Stimulated activated memory B cell treated with anti-CD40 and anti-IgM and Interleukin-4, amounts not matched to agents 10 μg/mL and 1 μg/mL and 100 μg/mL, for 72 hours (primary cell): ENCODE measurements at regions not wholly inside any gene's neighbourhood (a gene's known extent, or its start where the extent isn't known, plus 50 kb on each side); places are given as distances from the start of the nearest gene placed in this dataset.

ENCODE experiments used
- ATAC-seq: fragments of 150-1000 bp; cut with Tn5 transposase; 2 replicates; pipeline ENCODE4 v1.10.0; 2021
- H3K27ac Mint-ChIP-seq: one replicate; pipeline ENCODE4 v1.8.0; 2022; ENCODE audit warnings: mild to moderate bottlenecking, mixed read lengths
- H3K27me3 Mint-ChIP-seq: one replicate; pipeline ENCODE4 v1.8.0; 2022; ENCODE audit warnings: mixed read lengths
- H3K36me3 Mint-ChIP-seq: one replicate; pipeline ENCODE4 v1.8.0; 2022; ENCODE audit warnings: mixed read lengths
- H3K4me1 Mint-ChIP-seq: one replicate; pipeline ENCODE4 v1.8.0; 2022; ENCODE audit warnings: mixed read lengths
- H3K4me3 Mint-ChIP-seq: one replicate; pipeline ENCODE4 v1.8.0; 2022; ENCODE audit warnings: mild to moderate bottlenecking, moderate library complexity, mixed read lengths
- H3K9me3 Mint-ChIP-seq: one replicate; pipeline ENCODE4 v1.8.0; 2022; ENCODE audit warnings: mixed read lengths

- H3K4me1 Mint-ChIP-seq, result no peaks in the 10 kb centered on the region
- H3K4me3 Mint-ChIP-seq, result no peak overlapping the region
- no peaks in the 10 kb centered on the region for H3K9me3 Mint-ChIP-seq
- no peak overlapping the region for H3K27ac Mint-ChIP-seq
- no peaks in the 10 kb centered on the region for H3K36me3 Mint-ChIP-seq
- no peak for ATAC-seq
- H3K27me3 Mint-ChIP-seq, result no peaks in the 10 kb centered on the region
Observed at GRCh38 chr10:36390221-36390620, 735.2 kb upstream of the ANKRD30A start.

GRCh38 chr10:36388166-36388565, 737.2 kb upstream of the ANKRD30A start:
- ATAC-seq, result no peak
- Mint-ChIP-seq H3K36me3 (no peaks in the 10 kb centered on the region), H3K4me3 (no peak overlapping the region), H3K27ac (no peak overlapping the region), H3K4me1 (no peaks in the 10 kb centered on the region), H3K9me3 (no peaks in the 10 kb centered on the region), H3K27me3 (no peaks in the 10 kb centered on the region)

- no peaks in the 10 kb centered on the region for H3K36me3 Mint-ChIP-seq
- H3K9me3 Mint-ChIP-seq, result no peaks in the 10 kb centered on the region
- no peak overlapping the region for H3K27ac Mint-ChIP-seq
Observed at GRCh38 chr10:36385693-36386092, 739.7 kb upstream of the ANKRD30A start.

GRCh38 chr10:36383349-36383748, 741.3 kb upstream of the FZD8 start:
- Mint-ChIP-seq H3K27ac (no peak overlapping the region), H3K4me1 (no peaks in the 10 kb centered on the region), H3K36me3 (no peaks in the 10 kb centered on the region), H3K27me3 (no peaks in the 10 kb centered on the region), H3K4me3 (no peak overlapping the region), H3K9me3 (peaks cover 3% of the 10 kb centered on the region)
- ATAC-seq, result no peak

More at GRCh38 chr10:36385693-36386092, 739.7 kb upstream of the ANKRD30A start:
- no peak overlapping the region for H3K4me3 Mint-ChIP-seq
- no peak for ATAC-seq
- H3K27me3 Mint-ChIP-seq, result no peaks in the 10 kb centered on the region
- H3K4me1 Mint-ChIP-seq, result no peaks in the 10 kb centered on the region

GRCh38 chr10:36381748-36382147, 739.7 kb upstream of the FZD8 start:
- Mint-ChIP-seq H3K27me3 (no peaks in the 10 kb centered on the region), H3K36me3 (no peaks in the 10 kb centered on the region), H3K9me3 (peaks cover 10% of the 10 kb centered on the region), H3K4me1 (no peaks in the 10 kb centered on the region), H3K4me3 (no peak overlapping the region), H3K27ac (no peak overlapping the region)
- ATAC-seq, result no peak

- Mint-ChIP-seq H3K27me3 (no peaks in the 10 kb centered on the region), H3K27ac (no peak overlapping the region), H3K4me3 (no peak overlapping the region), H3K36me3 (no peaks in the 10 kb centered on the region), H3K9me3 (peaks cover 10% of the 10 kb centered on the region), H3K4me1 (no peaks in the 10 kb centered on the region)
- ATAC-seq, result no peak
Observed at GRCh38 chr10:36380538-36380937, 738.4 kb upstream of the FZD8 start.

GRCh38 chr10:36375107-36375506, 733.0 kb upstream of the FZD8 start:
- Mint-ChIP-seq H3K9me3 (peaks cover 10% of the 10 kb centered on the region), H3K36me3 (no peaks in the 10 kb centered on the region), H3K27me3 (no peaks in the 10 kb centered on the region), H3K27ac (no peak overlapping the region), H3K4me1 (no peaks in the 10 kb centered on the region), H3K4me3 (no peak overlapping the region)
- ATAC-seq, result no peak

GRCh38 chr10:36373424-36374096, 731.5 kb upstream of the FZD8 start:
- no peaks in the 10 kb centered on the region for H3K4me1 Mint-ChIP-seq
- peaks cover 10% of the 10 kb centered on the region for H3K9me3 Mint-ChIP-seq
- no peak overlapping the region for H3K4me3 Mint-ChIP-seq
- no peaks in the 10 kb centered on the region for H3K27me3 Mint-ChIP-seq
- H3K36me3 Mint-ChIP-seq, result no peaks in the 10 kb centered on the region
- H3K27ac Mint-ChIP-seq, result no peak overlapping the region
- ATAC-seq, result no peak

GRCh38 chr10:36367362-36367761, 725.3 kb upstream of the FZD8 start:
- Mint-ChIP-seq H3K27ac (no peak overlapping the region), H3K27me3 (no peaks in the 10 kb centered on the region), H3K4me1 (no peaks in the 10 kb centered on the region), H3K9me3 (peaks cover 3% of the 10 kb centered on the region), H3K36me3 (no peaks in the 10 kb centered on the region), H3K4me3 (no peak overlapping the region)
- no peak for ATAC-seq

- Mint-ChIP-seq H3K36me3 (no peaks in the 10 kb centered on the region), H3K27ac (no peak overlapping the region), H3K9me3 (peaks cover 3% of the 10 kb centered on the region), H3K27me3 (no peaks in the 10 kb centered on the region), H3K4me1 (no peaks in the 10 kb centered on the region), H3K4me3 (no peak overlapping the region)
- ATAC-seq, result no peak
Observed at GRCh38 chr10:36366843-36367242, 724.7 kb upstream of the FZD8 start.

- no peaks in the 10 kb centered on the region for H3K27me3 Mint-ChIP-seq
- H3K9me3 Mint-ChIP-seq, result peaks cover 3% of the 10 kb centered on the region
- no peaks in the 10 kb centered on the region for H3K4me1 Mint-ChIP-seq
- no peak overlapping the region for H3K4me3 Mint-ChIP-seq
- H3K27ac Mint-ChIP-seq, result no peak overlapping the region
- H3K36me3 Mint-ChIP-seq, result no peaks in the 10 kb centered on the region
- no peak for ATAC-seq
Observed at GRCh38 chr10:36366065-36366464, 724.0 kb upstream of the FZD8 start.

GRCh38 chr10:36362257-36362656, 720.2 kb upstream of the FZD8 start:
- Mint-ChIP-seq H3K36me3 (no peaks in the 10 kb centered on the region), H3K4me3 (no peak overlapping the region), H3K4me1 (no peaks in the 10 kb centered on the region), H3K27ac (no peak overlapping the region), H3K9me3 (no peaks in the 10 kb centered on the region), H3K27me3 (no peaks in the 10 kb centered on the region)
- no peak for ATAC-seq

- no peak for ATAC-seq
- no peak overlapping the region for H3K27ac Mint-ChIP-seq
- no peaks in the 10 kb centered on the region for H3K27me3 Mint-ChIP-seq
- no peak overlapping the region for H3K4me3 Mint-ChIP-seq
- H3K4me1 Mint-ChIP-seq, result no peaks in the 10 kb centered on the region
- H3K36me3 Mint-ChIP-seq, result no peaks in the 10 kb centered on the region
- no peaks in the 10 kb centered on the region for H3K9me3 Mint-ChIP-seq
Observed at GRCh38 chr10:36358736-36359135, 716.6 kb upstream of the FZD8 start.

- Mint-ChIP-seq H3K27me3 (no peaks in the 10 kb centered on the region), H3K4me3 (no peak overlapping the region), H3K36me3 (no peaks in the 10 kb centered on the region), H3K9me3 (no peaks in the 10 kb centered on the region), H3K27ac (no peak overlapping the region), H3K4me1 (no peaks in the 10 kb centered on the region)
- ATAC-seq, result no peak
Observed at GRCh38 chr10:36354633-36355032, 712.5 kb upstream of the FZD8 start.

- no peaks in the 10 kb centered on the region for H3K36me3 Mint-ChIP-seq
- H3K27ac Mint-ChIP-seq, result no peak overlapping the region
- no peaks in the 10 kb centered on the region for H3K9me3 Mint-ChIP-seq
- H3K4me3 Mint-ChIP-seq, result no peak overlapping the region
- H3K27me3 Mint-ChIP-seq, result no peaks in the 10 kb centered on the region
- no peak for ATAC-seq
- H3K4me1 Mint-ChIP-seq, result no peaks in the 10 kb centered on the region
Observed at GRCh38 chr10:36351159-36351558, 709.1 kb upstream of the FZD8 start.

GRCh38 chr10:36349445-36350078, 707.5 kb upstream of the FZD8 start:
- Mint-ChIP-seq H3K9me3 (no peaks in the 10 kb centered on the region), H3K27ac (no peak overlapping the region)

More at GRCh38 chr10:36349445-36350078, 707.5 kb upstream of the FZD8 start:
- Mint-ChIP-seq H3K27me3 (no peaks in the 10 kb centered on the region), H3K4me1 (no peaks in the 10 kb centered on the region), H3K4me3 (no peak overlapping the region), H3K36me3 (no peaks in the 10 kb centered on the region)
- no peak for ATAC-seq
